HL-60/S4 (cell line): ENCODE measurements at regions not wholly inside any gene's neighbourhood (a gene's known extent, or its start where the extent isn't known, plus 50 kb on each side); places are given as distances from the start of the nearest gene placed in this dataset.

Experiments
- in situ Hi-C: fragments of 300-500 bp; cut with MboI; formaldehyde crosslinking; loops from 2 replicates; pipeline ENCODE4 v1.14.3; 2022; ENCODE audit warnings: low sequenced_read_pairs

DNA sequence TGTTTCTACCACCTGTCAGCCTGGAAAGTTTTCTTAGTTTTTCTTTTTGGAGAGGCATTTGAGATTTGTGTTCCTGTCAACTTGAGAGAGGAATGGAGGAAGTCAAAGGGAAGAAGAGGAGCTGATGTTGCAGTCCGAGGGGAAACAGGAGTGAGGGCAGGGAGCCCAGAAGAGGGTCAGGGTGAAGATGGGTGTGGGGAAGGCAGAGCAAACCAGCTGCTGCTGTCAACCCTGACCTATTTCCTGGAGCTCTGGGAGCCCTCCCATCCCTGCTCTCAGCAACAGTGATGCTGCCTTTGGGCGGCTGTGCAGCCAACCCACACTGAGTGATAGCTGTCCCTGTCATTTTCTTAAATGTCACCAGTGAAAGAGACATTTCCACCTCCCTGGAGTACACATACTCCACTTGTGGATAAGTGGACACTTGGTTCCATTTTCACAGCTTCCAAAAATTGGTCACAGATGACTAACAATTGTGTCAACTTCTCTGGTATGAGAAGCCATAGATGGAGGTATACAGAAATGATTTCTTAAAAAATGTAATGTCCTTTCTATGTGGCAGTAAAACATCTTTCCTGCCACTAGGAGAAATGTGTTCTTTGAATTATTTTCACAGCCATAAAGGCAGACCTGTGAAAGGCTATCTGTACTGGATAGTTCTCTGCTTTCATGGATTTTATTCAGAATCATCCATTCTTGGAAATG lies 556.3 kb upstream of the TBL1XR1 start:
- in situ Hi-C loops, result no loop called here

- in situ Hi-C loops, result no loop called here
Observed at GRCh38 chr3:177754508-177754921, 557.2 kb upstream of the TBL1XR1 start.

- in situ Hi-C loops, result no loop called here
Observed at GRCh38 chr3:177758126-177758525, 560.8 kb upstream of the TBL1XR1 start.

- in situ Hi-C loops, result no loop called here
Observed at GRCh38 chr3:177760803-177761202, 563.5 kb upstream of the TBL1XR1 start.

- in situ Hi-C loops, result no loop called here
Observed at GRCh38 chr3:177764377-177764912, 567.2 kb upstream of the TBL1XR1 start.

DNA sequence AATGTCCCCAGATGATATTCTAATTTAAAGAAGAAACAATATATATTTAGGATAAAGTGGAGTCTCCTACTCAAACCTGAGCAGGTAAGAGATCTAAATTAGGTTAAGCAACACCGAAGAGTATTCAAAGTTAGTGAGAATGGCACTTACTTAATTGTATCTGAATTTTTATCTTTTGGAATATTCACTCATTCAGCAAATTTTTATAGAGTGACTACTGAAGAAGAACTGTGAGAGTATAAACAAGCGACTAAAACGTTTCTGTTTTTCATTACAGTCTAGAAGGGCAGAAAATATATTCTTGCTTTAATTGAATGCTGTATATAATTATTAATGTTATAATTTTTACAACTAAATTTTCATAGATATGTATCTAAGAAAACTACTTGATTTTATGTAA lies 567.7 kb upstream of the TBL1XR1 start:
- in situ Hi-C loops, result no loop called here

DNA sequence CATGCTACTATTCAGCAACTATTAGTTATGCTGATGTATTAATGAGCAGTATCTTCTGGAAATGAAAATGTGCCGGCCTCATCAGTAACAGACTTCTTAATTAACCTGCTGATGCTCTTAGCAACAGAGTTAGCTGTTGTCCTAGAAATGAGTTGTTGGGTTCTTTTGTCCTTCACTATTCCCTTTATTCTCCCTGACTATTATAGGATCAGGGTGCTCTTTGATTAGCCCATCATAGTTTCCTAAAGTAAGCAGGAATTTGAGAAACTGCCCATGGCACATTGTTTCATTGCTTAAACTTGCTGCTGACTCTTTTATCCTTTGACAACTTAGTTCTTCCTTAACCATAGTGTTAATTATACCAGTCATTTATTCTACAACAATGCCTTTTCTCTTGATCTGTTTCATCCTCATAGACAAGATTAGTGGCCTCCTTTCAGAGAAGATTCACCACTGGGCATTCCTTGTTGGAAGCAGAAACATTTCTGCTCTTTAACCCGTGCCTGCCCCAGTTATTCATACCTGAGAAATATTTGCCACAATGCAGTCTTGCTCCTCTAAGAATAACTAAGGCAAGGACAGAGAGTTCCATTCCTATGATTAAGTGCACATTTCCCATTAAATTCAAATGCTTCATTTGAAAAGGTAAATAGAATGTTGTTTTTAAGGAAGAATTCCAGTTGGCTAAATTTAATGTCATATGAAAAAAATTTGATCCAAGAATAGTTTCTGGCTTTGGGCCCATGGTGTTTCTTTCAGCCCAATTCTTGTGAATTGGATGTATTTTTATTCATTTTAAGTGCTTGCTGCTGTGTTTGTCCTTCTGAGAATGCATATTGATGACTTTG lies 573.3 kb upstream of the TBL1XR1 start:
- in situ Hi-C loops, result no loop called here

- in situ Hi-C loops, result no loop called here
Observed at GRCh38 chr3:177771780-177772179, 574.5 kb upstream of the TBL1XR1 start.

GRCh38 chr3:177772908-177773557 lies 575.8 kb upstream of the TBL1XR1 start:
- in situ Hi-C loops, result no loop called here

GRCh38 chr3:177773717-177774116 lies 576.4 kb upstream of the TBL1XR1 start:
- in situ Hi-C loops, result no loop called here

GRCh38 chr3:177776661-177777101 lies 579.4 kb upstream of the TBL1XR1 start:
- in situ Hi-C loops, result no loop called here

- in situ Hi-C loops, result no loop called here
Observed at GRCh38 chr3:177777699-177778098, 580.4 kb upstream of the TBL1XR1 start.

GRCh38 chr3:177778633-177779032 lies 581.4 kb upstream of the TBL1XR1 start:
- in situ Hi-C loops, result no loop called here

GRCh38 chr3:177781686-177782161 lies 584.4 kb upstream of the TBL1XR1 start:
- in situ Hi-C loops, result no loop called here

DNA sequence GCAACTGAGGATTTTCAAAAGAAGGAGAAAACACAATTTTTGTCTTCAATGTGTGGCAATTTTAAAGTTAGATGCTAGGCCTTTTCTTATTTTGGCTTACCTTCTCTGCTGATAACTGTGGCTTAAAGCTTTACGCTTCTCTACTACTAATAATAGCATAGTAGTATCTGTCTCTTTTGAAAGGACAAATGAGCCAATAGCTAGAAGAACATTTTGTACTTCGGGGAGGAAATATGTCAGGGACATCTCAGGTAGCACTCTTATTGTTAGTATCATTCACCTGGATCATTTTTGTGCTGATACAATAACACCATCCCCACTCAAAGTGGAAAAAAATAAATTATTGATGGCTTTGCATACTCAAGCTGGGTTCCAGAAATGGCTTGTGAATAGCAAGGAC lies 586.1 kb upstream of the TBL1XR1 start:
- in situ Hi-C loops, result no loop called here

DNA sequence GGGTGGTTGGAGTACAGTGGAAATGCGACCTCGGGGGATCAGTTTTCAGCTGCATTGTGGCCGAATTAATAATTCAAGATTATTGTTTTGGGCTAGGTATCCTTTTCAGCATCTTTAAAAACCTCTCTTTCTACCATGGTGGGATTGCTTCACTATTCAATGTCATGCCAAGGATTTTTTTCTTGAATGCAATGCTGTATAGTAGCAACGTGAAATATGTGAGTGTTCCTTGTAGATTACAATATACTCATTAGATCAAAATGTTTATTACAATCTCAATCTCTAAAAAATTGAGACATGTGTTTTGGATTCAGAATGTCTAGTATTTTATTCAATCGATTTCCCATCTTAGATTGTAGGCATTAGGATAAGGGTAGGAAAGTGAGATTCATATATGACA lies 586.5 kb upstream of the TBL1XR1 start:
- in situ Hi-C loops, result no loop called here

DNA sequence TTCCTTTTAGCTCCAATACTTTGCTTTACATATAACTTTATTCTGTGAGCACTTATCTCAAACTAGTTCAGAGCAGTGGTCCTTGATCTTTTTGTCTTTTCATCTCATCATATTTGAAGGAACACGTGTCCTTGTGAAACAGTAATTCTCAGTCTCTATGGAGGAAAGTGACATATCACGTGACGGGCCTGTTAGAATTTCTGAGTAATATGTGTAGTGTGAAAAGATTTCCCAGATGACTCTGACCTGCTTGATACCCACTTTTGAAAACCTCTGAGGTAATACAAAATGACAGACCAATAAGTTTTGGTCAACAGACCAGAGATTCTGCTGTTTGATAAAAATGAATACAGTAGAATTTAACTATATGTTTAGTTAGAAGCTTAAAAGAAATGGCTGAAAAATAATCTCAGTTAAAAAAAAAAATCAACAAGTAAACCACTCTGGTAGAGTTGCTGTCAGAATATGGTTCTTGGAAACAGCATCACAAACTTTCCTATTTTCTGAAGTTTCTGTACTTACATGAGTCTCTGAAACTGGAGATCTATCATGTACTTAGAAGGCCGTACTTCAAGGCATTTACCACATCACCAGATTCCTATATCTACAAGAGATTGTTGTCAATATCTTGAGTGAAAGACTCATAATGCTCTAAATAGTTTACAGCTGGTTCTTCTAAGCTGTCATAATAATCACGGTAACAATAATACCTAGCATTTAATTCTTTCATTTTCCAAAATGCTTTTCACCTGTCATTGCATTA lies 590.2 kb upstream of the TBL1XR1 start:
- in situ Hi-C loops, result no loop called here

GRCh38 chr3:177789500-177789899 lies 592.2 kb upstream of the TBL1XR1 start:
- in situ Hi-C loops, result no loop called here

GRCh38 chr3:177792311-177793030 lies 595.2 kb upstream of the TBL1XR1 start:
- in situ Hi-C loops, result no loop called here

- in situ Hi-C loops, result no loop called here
Observed at GRCh38 chr3:177793451-177793850, 596.2 kb upstream of the TBL1XR1 start.
